CD14-positive monocyte (primary cell): ENCODE measurements at regions not wholly inside any gene's neighbourhood (a gene's known extent, or its start where the extent isn't known, plus 50 kb on each side); places are given as distances from the start of the nearest gene placed in this dataset.

Experiments used
- DNase-seq, 3 donors: peaks; one replicate each; pipeline ENCODE4 v3.0.0-alpha.2; 2011 to 2022
- H2AFZ ChIP-seq: 2 replicates; pipeline ENCODE4 v1.6.0; 2012; ENCODE audit warnings: mild to moderate bottlenecking, low read depth, low read length, inconsistent platforms; ENCODE audit not compliant: insufficient read depth, poor library complexity, severe bottlenecking
- H3K27ac ChIP-seq, 2 donors: 1 replicate in 1 of 2; 2 replicates in 1 of 2; pipeline ENCODE4 v1.5.1; 2012 to 2013; ENCODE audit warnings: low read length in 2 of 2, control low read depth in 1 of 2, inconsistent platforms in 1 of 2, low read depth in 1 of 2, mild to moderate bottlenecking in 1 of 2
- H3K27me3 ChIP-seq, 2 donors: one replicate each; pipeline versions ENCODE4 v1.6.0 to v1.6.1; 2011 to 2013; ENCODE audit warnings: low read length in 2 of 2; ENCODE audit not compliant: control insufficient read depth in 2 of 2, insufficient read depth in 2 of 2
- H3K36me3 ChIP-seq, 2 donors: replicated peaks in 1 of 2; 1 replicate in 1 of 2; 2 replicates in 1 of 2; pipeline versions ENCODE4 v1.5.1 to v1.6.1; 2012 to 2013; ENCODE audit warnings: low read length in 2 of 2, control low read depth in 1 of 2, inconsistent platforms in 1 of 2, mild to moderate bottlenecking in 1 of 2; ENCODE audit not compliant: insufficient read depth in 2 of 2, control insufficient read depth in 1 of 2
- H3K4me1 ChIP-seq, 2 donors: 1 replicate in 1 of 2; 2 replicates in 1 of 2; pipeline versions ENCODE4 v1.5.1 to v1.6.1; 2012 to 2013; ENCODE audit warnings: low read length in 2 of 2, control low read depth in 1 of 2, inconsistent platforms in 1 of 2, mild to moderate bottlenecking in 1 of 2, moderate library complexity in 1 of 2; ENCODE audit not compliant: insufficient read depth in 2 of 2, control insufficient read depth in 1 of 2
- H3K4me2 ChIP-seq: replicated peaks from 2 replicates; pipeline ENCODE3; 2012; ENCODE audit warnings: low read length, moderate library complexity, mild to moderate bottlenecking; ENCODE audit not compliant: poor library complexity, severe bottlenecking; ENCODE audit errors: extremely low read depth
- H3K4me3 ChIP-seq, 3 experiments: fragments of 200-600 bp in 1 of 3; sonication (generic) in 1 of 3; replicated peaks in 1 of 3; 1 replicate in 2 of 3; 2 replicates in 1 of 3; pipeline ENCODE4 v1.5.1; 2011 to 2013; ENCODE audit warnings: low read length in 3 of 3, mild to moderate bottlenecking in 3 of 3, control low read depth in 2 of 3, low read depth in 2 of 3, inconsistent platforms in 1 of 3, moderate library complexity in 1 of 3
- H3K79me2 ChIP-seq: 2 replicates; pipeline ENCODE4 v1.6.0; 2012; ENCODE audit warnings: mild to moderate bottlenecking, control low read depth, inconsistent platforms, low read length, moderate library complexity; ENCODE audit not compliant: insufficient read depth
- H3K9ac ChIP-seq: 2 replicates; pipeline ENCODE4 v1.6.0; 2017; ENCODE audit warnings: low read length, mild to moderate bottlenecking; ENCODE audit not compliant: insufficient read depth, poor library complexity, severe bottlenecking
- H3K9me3 ChIP-seq, 2 donors: replicated peaks in 1 of 2; 1 replicate in 1 of 2; 2 replicates in 1 of 2; pipeline versions ENCODE4 v1.5.1 to v1.6.1; 2012 to 2013; ENCODE audit warnings: low read length in 2 of 2, control low read depth in 1 of 2; ENCODE audit not compliant: control insufficient read depth in 1 of 2, insufficient read depth in 1 of 2
- H4K20me1 ChIP-seq: 2 replicates; pipeline ENCODE4 v1.6.0; 2012; ENCODE audit warnings: mild to moderate bottlenecking, low read length, control low read depth, moderate library complexity; ENCODE audit not compliant: insufficient read depth
- H3K27ac Mint-ChIP-seq, 7 donors: one replicate each; pipeline ENCODE4 v1.8.0; 2020; ENCODE audit warnings: mild to moderate bottlenecking in 7 of 7, mixed read lengths in 7 of 7, moderate library complexity in 6 of 7, inconsistent platforms in 2 of 7
- H3K27me3 Mint-ChIP-seq, 3 donors: one replicate each; pipeline ENCODE4 v1.8.0; 2021 to 2022; ENCODE audit warnings: low read depth in 3 of 3, mild to moderate bottlenecking in 3 of 3, mixed read lengths in 3 of 3, moderate library complexity in 3 of 3, inconsistent platforms in 1 of 3
- H3K36me3 Mint-ChIP-seq, 2 donors: one replicate each; pipeline ENCODE4 v1.8.0; 2020; ENCODE audit warnings: mixed read lengths in 2 of 2, inconsistent platforms in 1 of 2, mild to moderate bottlenecking in 1 of 2
- H3K4me1 Mint-ChIP-seq: one replicate; pipeline ENCODE4 v1.8.0; 2020; ENCODE audit warnings: mild to moderate bottlenecking, mixed read lengths
- H3K4me3 Mint-ChIP-seq, 2 donors: one replicate each; pipeline ENCODE4 v1.8.0; 2020; ENCODE audit warnings: mild to moderate bottlenecking in 2 of 2, mixed read lengths in 2 of 2, moderate library complexity in 1 of 2
- H3K9me3 Mint-ChIP-seq, 7 donors: one replicate each; pipeline ENCODE4 v1.8.0; 2020 to 2022; ENCODE audit warnings: mixed read lengths in 7 of 7, mild to moderate bottlenecking in 6 of 7, moderate library complexity in 6 of 7, inconsistent platforms in 2 of 7
- WGBS: methylation state at CpG from one replicate; pipeline ENCODE4 v1.1.5; 2013; ENCODE audit warnings: missing lambda C conversion rate; ENCODE audit not compliant: insufficient coverage; 5-methylcytosine and 5-hydroxymethylcytosine counted together
- intact Hi-C, 2 donors: fragments of 100-400 bp; cut with micrococcal nuclease; formaldehyde crosslinking; loops; one replicate each; pipeline versions ENCODE4 v1.15.0 to v1.15.1; 2023
- TF ChIP-seq, protein P1 (sequence below): fragments of 200-600 bp; IDR thresholded peaks from one replicate; pipeline ENCODE4 v1.8.0; 2022; ENCODE audit warnings: antibody characterized with exemption, mild to moderate bottlenecking

DNA sequence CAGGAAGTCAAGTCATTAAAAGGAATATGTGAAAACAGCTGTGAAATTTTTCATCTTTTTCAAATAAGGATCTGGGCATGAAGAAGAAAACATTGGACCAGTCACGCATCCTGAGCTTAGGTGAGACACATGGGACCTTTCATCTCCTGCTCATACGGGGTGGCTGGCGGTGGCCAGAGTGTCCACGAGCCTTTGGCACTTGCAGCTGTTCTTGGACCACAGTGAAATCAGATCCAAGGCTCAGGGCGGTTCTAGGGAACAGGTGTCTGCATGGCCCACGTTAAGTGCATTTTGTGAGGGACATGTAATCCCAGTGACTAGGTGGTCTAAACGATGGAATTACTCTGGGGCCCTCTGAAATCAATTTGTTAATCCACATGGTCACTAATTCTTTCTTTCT is 212.7 kb upstream of the COPS8 start:
- WGBS, result 97% methylated on average over 5 of the region's 7 CpGs
- peaks cover 24 to 35% (median 34%) of the 10 kb centered on the region in 3 donors for H3K27me3 Mint-ChIP-seq
- TF ChIP-seq, protein P1, sequence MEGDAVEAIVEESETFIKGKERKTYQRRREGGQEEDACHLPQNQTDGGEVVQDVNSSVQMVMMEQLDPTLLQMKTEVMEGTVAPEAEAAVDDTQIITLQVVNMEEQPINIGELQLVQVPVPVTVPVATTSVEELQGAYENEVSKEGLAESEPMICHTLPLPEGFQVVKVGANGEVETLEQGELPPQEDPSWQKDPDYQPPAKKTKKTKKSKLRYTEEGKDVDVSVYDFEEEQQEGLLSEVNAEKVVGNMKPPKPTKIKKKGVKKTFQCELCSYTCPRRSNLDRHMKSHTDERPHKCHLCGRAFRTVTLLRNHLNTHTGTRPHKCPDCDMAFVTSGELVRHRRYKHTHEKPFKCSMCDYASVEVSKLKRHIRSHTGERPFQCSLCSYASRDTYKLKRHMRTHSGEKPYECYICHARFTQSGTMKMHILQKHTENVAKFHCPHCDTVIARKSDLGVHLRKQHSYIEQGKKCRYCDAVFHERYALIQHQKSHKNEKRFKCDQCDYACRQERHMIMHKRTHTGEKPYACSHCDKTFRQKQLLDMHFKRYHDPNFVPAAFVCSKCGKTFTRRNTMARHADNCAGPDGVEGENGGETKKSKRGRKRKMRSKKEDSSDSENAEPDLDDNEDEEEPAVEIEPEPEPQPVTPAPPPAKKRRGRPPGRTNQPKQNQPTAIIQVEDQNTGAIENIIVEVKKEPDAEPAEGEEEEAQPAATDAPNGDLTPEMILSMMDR, result no peak

DNA sequence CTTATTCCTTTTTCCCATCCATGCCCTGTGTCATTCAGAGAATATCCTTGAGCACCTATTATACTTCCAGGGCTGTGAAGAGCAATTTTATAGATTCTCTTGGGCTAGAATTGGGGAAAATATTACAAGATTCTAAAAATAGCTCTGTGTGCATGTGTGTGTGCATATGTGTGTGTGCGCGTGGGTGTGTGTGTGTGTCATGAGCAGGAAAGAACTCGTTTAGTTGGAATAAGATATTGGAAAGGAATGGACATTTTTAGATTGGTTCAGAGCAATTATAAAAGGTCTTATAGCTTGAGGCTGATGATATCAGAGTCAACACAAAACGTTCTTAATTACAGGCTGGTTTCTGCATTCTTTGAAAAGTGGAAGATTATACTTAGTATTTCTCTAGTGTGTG is 212.1 kb upstream of the COPS8 start:
- H4K20me1 ChIP-seq, result no peaks in the 10 kb centered on the region
- WGBS, result 80% methylated on average over 3 of the region's 4 CpGs
- intact Hi-C loops, result loop anchor here (5.0 to 10.0 kb wide), 3 partner anchors 99 to 154 kb away; no protein-coding TSS in a partner anchor
- H3K79me2 ChIP-seq, result no peaks in the 10 kb centered on the region
- H3K4me3 Mint-ChIP-seq, result peak overlapping the region in 1 of 2 donors; percentile 67
- H3K4me1 Mint-ChIP-seq, result peaks cover 61% of the 10 kb centered on the region
- H3K36me3 Mint-ChIP-seq, result peaks cover 3 to 14% of the 10 kb centered on the region in 2 donors
- H3K4me3 ChIP-seq, result no peak overlapping the region
- H3K9me3 Mint-ChIP-seq, result peaks cover 0 to 2% (median 0%) of the 10 kb centered on the region in 7 donors
- TF ChIP-seq, protein P1, result no peak
- peaks cover 24 to 35% (median 35%) of the 10 kb centered on the region in 3 donors for H3K27me3 Mint-ChIP-seq
- H2AFZ ChIP-seq, result no peak overlapping the region
- H3K9ac ChIP-seq, result no peak overlapping the region
- DNase-seq, result no peak
- peaks cover 44 to 53% of the 10 kb centered on the region in 2 donors for H3K4me1 ChIP-seq
- H3K36me3 ChIP-seq, result no peaks in the 10 kb centered on the region
- no peak overlapping the region for H3K27ac ChIP-seq
- H3K27me3 ChIP-seq, result peaks cover 19 to 28% of the 10 kb centered on the region in 2 donors
- H3K4me2 ChIP-seq, result no peak overlapping the region
- peak overlapping the region in 2 of 7 donors; percentile 43 to 76 for H3K27ac Mint-ChIP-seq
- H3K9me3 ChIP-seq, result no peaks in the 10 kb centered on the region

More for the DNA sequence above, 212.7 kb upstream of the COPS8 start:
- Mint-ChIP-seq H3K4me1 (peaks cover 62% of the 10 kb centered on the region), H3K9me3 (peaks cover 0 to 2% (median 0%) of the 10 kb centered on the region in 7 donors), H3K4me3 (peak overlapping the region in 1 of 2 donors; percentile 67), H3K36me3 (peaks cover 3 to 15% of the 10 kb centered on the region in 2 donors), H3K27ac (peak overlapping the region in 3 of 7 donors; percentile 30 to 94 (median 69))
- Histone ChIP-seq H3K79me2 (no peaks in the 10 kb centered on the region), H3K27me3 (peaks cover 19 to 29% of the 10 kb centered on the region in 2 donors), H2AFZ (no peak overlapping the region), H3K27ac (no peak overlapping the region), H3K9me3 (no peaks in the 10 kb centered on the region), H3K4me1 (peaks cover 44 to 54% of the 10 kb centered on the region in 2 donors), H3K36me3 (no peaks in the 10 kb centered on the region), H3K4me3 (no peak overlapping the region), H4K20me1 (no peaks in the 10 kb centered on the region), H3K4me2 (peak overlapping the region; percentile 59), H3K9ac (no peak overlapping the region)
- DNase-seq, result peak in 2 of 3 donors; percentile 2 to 32
- intact Hi-C loops, result loop anchor here (5.0 to 10.0 kb wide), 3 partner anchors 99 to 154 kb away; no protein-coding TSS in a partner anchor
